Ishikawa (cell line): ENCODE measurements at regions not wholly inside any gene's neighbourhood (a gene's known extent, or its start where the extent isn't known, plus 50 kb on each side); places are given as distances from the start of the nearest gene placed in this dataset.
A peak's percentile ranks its signal among the peaks of the same experiment; 100 is the strongest.

Experiments
- EGR1 ChIP-seq: IDR thresholded peaks from 2 replicates; pipeline ENCODE4 v1.6.1; 2012
- EP300 ChIP-seq: IDR thresholded peaks from 2 replicates; pipeline ENCODE4 v1.6.1; 2012; ENCODE audit warnings: borderline replicate concordance
- TAF1 ChIP-seq: IDR thresholded peaks from 2 replicates; pipeline ENCODE4 v1.6.1; 2012; ENCODE audit warnings: low read depth, mild to moderate bottlenecking
- USF1 ChIP-seq: IDR thresholded peaks from 2 replicates; pipeline ENCODE4 v1.6.1; 2012

- no peak for TF ChIP-seq TAF1
- TF ChIP-seq EP300 = no peak
- TF ChIP-seq EGR1 = no peak
- peak; percentile 30; the same call in 1 of the 2 replicates for TF ChIP-seq USF1
Observed at GRCh38 chr16:85541980-85542900, 70.9 kb upstream of the GSE1 start.
